ENCODE measurements at regions not wholly inside any gene's neighbourhood (a gene's known extent, or its start where the extent isn't known, plus 50 kb on each side); places are given as distances from the start of the nearest gene placed in this dataset.

DNA sequence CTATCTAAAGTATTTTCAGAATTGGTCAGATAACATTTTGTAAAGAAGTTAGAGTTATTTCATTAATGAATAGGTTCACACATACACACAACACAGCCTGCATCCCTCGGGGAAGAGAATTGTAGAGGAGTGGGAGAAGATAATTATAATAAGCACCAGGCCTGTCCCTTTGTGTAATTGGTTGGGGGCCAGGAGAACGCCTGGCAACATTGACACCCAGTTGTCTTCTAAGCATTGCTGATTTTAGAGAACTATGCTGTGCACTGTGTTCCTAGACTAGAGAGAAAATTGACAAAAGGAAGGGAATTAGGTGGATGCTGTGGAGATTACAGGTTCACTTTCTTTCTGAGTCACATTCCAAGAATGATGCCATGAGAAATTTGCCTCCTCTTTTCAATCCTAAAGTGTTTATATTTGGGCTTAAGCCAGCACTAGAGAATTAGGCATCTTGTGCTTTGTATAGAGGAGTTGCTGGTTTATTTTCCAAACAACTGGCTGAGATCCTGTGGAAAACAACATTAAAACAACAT, 247.6 kb downstream of the COX7C start:
- TF ChIP-seq REST (IDR thresholded peaks at IDR 0.05; ENCODE audit: low read depth) (no peak), YY1 (IDR thresholded peaks at IDR 0.05; ENCODE audit: low read depth) (no peak), MAX (IDR thresholded peaks at IDR 0.05) (no peak), USF1 (IDR thresholded peaks at IDR 0.05) (no peak), TAF1 (IDR thresholded peaks at IDR 0.05; ENCODE audit: low read depth) (no peak), RAD21 (IDR thresholded peaks at IDR 0.05; ENCODE audit: low read depth) (no peak), NFIC (IDR thresholded peaks at IDR 0.05) (no peak), EP300 (IDR thresholded peaks at IDR 0.05; ENCODE audit: borderline replicate concordance) (no peak), TCF12 (IDR thresholded peaks at IDR 0.05; ENCODE audit: low read depth) (no peak), ZBTB7A (IDR thresholded peaks at IDR 0.05; ENCODE audit: low read depth) (no peak), CREB1 (IDR thresholded peaks at IDR 0.05; ENCODE audit: low read depth) (no peak), FOXM1 (IDR thresholded peaks at IDR 0.05; ENCODE audit: borderline replicate concordance, low read depth) (no peak), TEAD4 (IDR thresholded peaks at IDR 0.05) (no peak), EGR1 (IDR thresholded peaks at IDR 0.05) (no peak)
